ENCODE measurements at regions not wholly inside any gene's neighbourhood (a gene's known extent, or its start where the extent isn't known, plus 50 kb on each side); places are given as distances from the start of the nearest gene placed in this dataset.

- TF ChIP-seq POLR2A (IDR thresholded peaks at IDR 0.05; ENCODE audit: low read depth, low read length) = no peak
- TF ChIP-seq POLR2AphosphoS5 (IDR thresholded peaks at IDR 0.05; ENCODE audit: low read depth, low read length) = no peak
Measured at GRCh38 chrX:44765556-44765955, 78.3 kb upstream of the DUSP21 start.
